ENCODE measurements at regions not wholly inside any gene's neighbourhood (a gene's known extent, or its start where the extent isn't known, plus 50 kb on each side); places are given as distances from the start of the nearest gene placed in this dataset.

DNA sequence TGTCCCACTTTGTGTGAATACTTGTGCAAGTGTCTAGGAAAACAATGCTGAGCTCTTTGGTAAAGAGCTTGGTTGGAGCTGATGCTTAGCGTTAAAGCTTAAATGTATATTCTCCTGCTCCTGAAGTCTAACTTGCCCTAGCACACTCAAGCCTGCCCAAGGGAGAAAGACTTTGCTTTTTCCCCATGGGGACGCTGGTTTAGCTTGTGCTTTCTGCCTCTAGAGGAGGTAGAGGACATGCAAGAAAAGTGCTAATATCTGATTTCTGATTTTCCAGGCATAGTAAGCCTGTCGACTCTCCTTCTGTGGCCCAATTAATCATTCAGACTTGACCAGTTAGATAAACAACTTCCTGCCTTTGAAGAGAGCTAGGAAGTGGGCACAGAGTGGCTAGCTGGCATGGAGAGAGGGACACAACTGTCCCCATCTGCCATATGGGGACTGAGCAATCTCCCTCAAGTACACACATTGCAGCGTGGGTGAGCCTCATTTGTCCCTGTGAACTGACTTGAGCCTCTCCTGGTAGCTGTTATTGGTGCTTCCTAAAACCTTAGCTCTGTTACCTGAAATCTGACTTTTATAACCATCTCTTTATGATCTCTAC is 348.4 kb downstream of the BRINP1 start:
- Histone ChIP-seq H3K79me2 (ENCODE audit: control insufficient read depth, insufficient read depth, low read length) (no peaks in the 10 kb centered on the region), H3K27ac (ENCODE audit: insufficient read depth, low read length) (no peak overlapping the region), H3K36me3 (ENCODE audit: control insufficient read depth, insufficient read depth, low read length) (no peaks in the 10 kb centered on the region), H3K27me3 (ENCODE audit: control insufficient read depth, insufficient read depth, low read length) (no peaks in the 10 kb centered on the region), H3K4me1 (ENCODE audit: control insufficient read depth, extremely low read depth, insufficient read depth, low read length) (no peaks in the 10 kb centered on the region), H3K9ac (ENCODE audit: insufficient read depth, low read length) (no peak overlapping the region), H3K9me3 (ENCODE audit: control insufficient read depth, insufficient read depth, low read depth, low read length) (no peaks in the 10 kb centered on the region), H4K20me1 (ENCODE audit: control insufficient read depth, extremely low read depth, insufficient read depth, low read length) (no peaks in the 10 kb centered on the region), H3K4me3 (replicated peaks in 1 of 4; ENCODE audit: control extremely low read depth in 1 of 4, insufficient read depth in 1 of 4, low read depth in 3 of 4, low read length in 4 of 4) (no peak overlapping the region), H3K4me2 (ENCODE audit: extremely low read depth, insufficient read depth, low read length) (no peak overlapping the region), H2AFZ (ENCODE audit: low read length) (no peak overlapping the region)
- no peak for DNase-seq (ENCODE audit: low read depth in 2 of 2)
- TF ChIP-seq, protein P1, sequence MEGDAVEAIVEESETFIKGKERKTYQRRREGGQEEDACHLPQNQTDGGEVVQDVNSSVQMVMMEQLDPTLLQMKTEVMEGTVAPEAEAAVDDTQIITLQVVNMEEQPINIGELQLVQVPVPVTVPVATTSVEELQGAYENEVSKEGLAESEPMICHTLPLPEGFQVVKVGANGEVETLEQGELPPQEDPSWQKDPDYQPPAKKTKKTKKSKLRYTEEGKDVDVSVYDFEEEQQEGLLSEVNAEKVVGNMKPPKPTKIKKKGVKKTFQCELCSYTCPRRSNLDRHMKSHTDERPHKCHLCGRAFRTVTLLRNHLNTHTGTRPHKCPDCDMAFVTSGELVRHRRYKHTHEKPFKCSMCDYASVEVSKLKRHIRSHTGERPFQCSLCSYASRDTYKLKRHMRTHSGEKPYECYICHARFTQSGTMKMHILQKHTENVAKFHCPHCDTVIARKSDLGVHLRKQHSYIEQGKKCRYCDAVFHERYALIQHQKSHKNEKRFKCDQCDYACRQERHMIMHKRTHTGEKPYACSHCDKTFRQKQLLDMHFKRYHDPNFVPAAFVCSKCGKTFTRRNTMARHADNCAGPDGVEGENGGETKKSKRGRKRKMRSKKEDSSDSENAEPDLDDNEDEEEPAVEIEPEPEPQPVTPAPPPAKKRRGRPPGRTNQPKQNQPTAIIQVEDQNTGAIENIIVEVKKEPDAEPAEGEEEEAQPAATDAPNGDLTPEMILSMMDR (conservative IDR thresholded peaks at IDR 0.05 in 1 of 2, IDR thresholded peaks at IDR 0.05 in 1 of 2; ENCODE audit: low read depth in 1 of 2, low read length in 2 of 2) = no peak
- no peak for TF ChIP-seq EZH2 (IDR thresholded peaks at IDR 0.05; ENCODE audit: low read length, missing control alignments)

DNA sequence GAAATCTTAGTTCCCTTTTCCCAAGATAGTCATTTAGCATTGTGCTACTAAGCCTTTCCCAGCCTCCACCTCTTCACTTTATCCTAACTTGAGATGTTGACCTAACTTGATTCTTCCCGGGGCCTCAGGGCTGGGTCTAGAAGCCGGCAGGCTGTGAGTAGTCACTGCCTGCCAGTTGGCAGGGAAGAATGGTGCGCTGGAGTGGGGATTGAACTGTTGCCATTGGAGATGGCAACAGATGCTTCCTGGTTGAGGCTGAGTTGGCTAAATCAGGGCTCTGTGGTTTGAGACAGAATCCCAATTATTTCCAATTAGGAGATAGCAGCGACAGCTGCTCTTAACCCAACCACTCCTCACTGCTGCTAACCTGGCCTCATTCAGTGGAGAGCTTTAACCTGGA is 343.1 kb downstream of the BRINP1 start:
- Histone ChIP-seq H3K9ac (ENCODE audit: insufficient read depth, low read length) (no peak overlapping the region), H3K9me3 (ENCODE audit: control insufficient read depth, insufficient read depth, low read depth, low read length) (no peaks in the 10 kb centered on the region), H3K79me2 (ENCODE audit: control insufficient read depth, insufficient read depth, low read length) (no peaks in the 10 kb centered on the region), H3K4me1 (ENCODE audit: control insufficient read depth, extremely low read depth, insufficient read depth, low read length) (no peaks in the 10 kb centered on the region), H2AFZ (ENCODE audit: low read length) (no peak overlapping the region), H3K4me2 (ENCODE audit: extremely low read depth, insufficient read depth, low read length) (no peak overlapping the region), H4K20me1 (ENCODE audit: control insufficient read depth, extremely low read depth, insufficient read depth, low read length) (no peaks in the 10 kb centered on the region), H3K36me3 (ENCODE audit: control insufficient read depth, insufficient read depth, low read length) (no peaks in the 10 kb centered on the region), H3K27me3 (ENCODE audit: control insufficient read depth, insufficient read depth, low read length) (no peaks in the 10 kb centered on the region), H3K27ac (ENCODE audit: insufficient read depth, low read length) (no peak overlapping the region), H3K4me3 (replicated peaks in 1 of 4; ENCODE audit: control extremely low read depth in 1 of 4, insufficient read depth in 1 of 4, low read depth in 3 of 4, low read length in 4 of 4) (no peak overlapping the region)
- peak in 1 of 2 donors; percentile 87 for DNase-seq (ENCODE audit: low read depth in 2 of 2)
- TF ChIP-seq, protein P1 (conservative IDR thresholded peaks at IDR 0.05 in 1 of 2, IDR thresholded peaks at IDR 0.05 in 1 of 2; ENCODE audit: low read depth in 1 of 2, low read length in 2 of 2) = no peak
- no peak for TF ChIP-seq EZH2 (IDR thresholded peaks at IDR 0.05; ENCODE audit: low read length, missing control alignments)

DNA sequence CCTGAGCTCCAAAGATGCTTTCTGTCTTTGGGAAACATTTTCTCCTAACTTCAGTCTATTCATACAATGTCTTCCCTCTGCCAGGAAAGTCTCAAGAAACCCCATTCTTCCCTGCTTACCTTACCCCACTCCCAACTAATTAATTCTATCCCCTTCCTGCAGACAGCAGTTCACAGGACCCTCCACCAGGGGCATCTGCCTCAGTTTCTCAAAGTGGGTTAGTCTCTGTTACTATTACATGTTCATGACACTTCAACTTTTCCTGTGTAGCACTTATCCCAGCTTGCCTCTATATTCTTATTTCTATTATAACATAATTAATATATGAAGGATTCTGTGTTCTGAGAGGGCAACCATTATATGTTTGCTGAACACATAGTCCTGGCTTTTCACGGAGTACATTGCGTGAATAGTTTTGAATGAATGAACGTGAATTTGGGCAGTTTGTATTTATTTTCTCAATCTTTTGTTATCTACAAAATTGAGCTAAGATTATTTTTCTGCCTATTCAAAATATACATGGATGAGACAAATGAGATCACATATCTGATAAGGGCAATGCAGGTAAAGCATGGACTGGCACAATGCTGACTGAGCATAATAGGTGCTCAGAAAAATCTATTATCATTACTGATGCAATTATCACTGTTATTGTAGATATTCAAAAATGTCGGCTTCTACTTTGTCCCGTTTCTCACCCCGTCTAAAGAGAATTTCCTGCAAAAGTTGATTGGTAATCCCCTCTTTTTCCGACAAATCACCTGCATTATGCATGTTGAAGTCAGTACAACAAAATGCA is 341.1 kb downstream of the BRINP1 start:
- H3K4me2 ChIP-seq (ENCODE audit: extremely low read depth, insufficient read depth, low read length) = no peak overlapping the region
- no peak overlapping the region for H3K9ac ChIP-seq (ENCODE audit: insufficient read depth, low read length)
- no peak for DNase-seq (ENCODE audit: low read depth in 2 of 2)
- no peaks in the 10 kb centered on the region for H3K27me3 ChIP-seq (ENCODE audit: control insufficient read depth, insufficient read depth, low read length)
- H3K4me1 ChIP-seq (ENCODE audit: control insufficient read depth, extremely low read depth, insufficient read depth, low read length) = no peaks in the 10 kb centered on the region
- no peaks in the 10 kb centered on the region for H4K20me1 ChIP-seq (ENCODE audit: control insufficient read depth, extremely low read depth, insufficient read depth, low read length)
- TF ChIP-seq, protein P1 (conservative IDR thresholded peaks at IDR 0.05 in 1 of 2, IDR thresholded peaks at IDR 0.05 in 1 of 2; ENCODE audit: low read depth in 1 of 2, low read length in 2 of 2) = no peak
- TF ChIP-seq EZH2 (IDR thresholded peaks at IDR 0.05; ENCODE audit: low read length, missing control alignments) = no peak
- H3K9me3 ChIP-seq (ENCODE audit: control insufficient read depth, insufficient read depth, low read depth, low read length) = no peaks in the 10 kb centered on the region
- H2AFZ ChIP-seq (ENCODE audit: low read length) = no peak overlapping the region
- H3K79me2 ChIP-seq (ENCODE audit: control insufficient read depth, insufficient read depth, low read length) = no peaks in the 10 kb centered on the region
- no peaks in the 10 kb centered on the region for H3K36me3 ChIP-seq (ENCODE audit: control insufficient read depth, insufficient read depth, low read length)
- H3K27ac ChIP-seq (ENCODE audit: insufficient read depth, low read length) = no peak overlapping the region
- no peak overlapping the region for H3K4me3 ChIP-seq (replicated peaks in 1 of 4; ENCODE audit: control extremely low read depth in 1 of 4, insufficient read depth in 1 of 4, low read depth in 3 of 4, low read length in 4 of 4)
